Hepatocyte (in vitro differentiated cells): ENCODE measurements at regions not wholly inside any gene's neighbourhood (a gene's known extent, or its start where the extent isn't known, plus 50 kb on each side); places are given as distances from the start of the nearest gene placed in this dataset.

Experiments
- DNase-seq: peaks from one replicate; pipeline ENCODE4 v3.0.0-alpha.2; 2016; ENCODE audit warnings: low spot score
- H2AFZ ChIP-seq: fragments of 200-600 bp; sonication (generic); 2 replicates; pipeline ENCODE4 v1.6.0; 2016; ENCODE audit warnings: antibody characterized with exemption, mild to moderate bottlenecking
- H3K27ac ChIP-seq: fragments of 200-600 bp; sonication (generic); 2 replicates; pipeline ENCODE4 v1.5.1; 2016; ENCODE audit warnings: mild to moderate bottlenecking
- H3K27me3 ChIP-seq: fragments of 200-600 bp; sonication (generic); 2 replicates; pipeline ENCODE4 v1.6.1; 2016
- H3K36me3 ChIP-seq: fragments of 200-600 bp; sonication (generic); replicated peaks from 2 replicates; pipeline ENCODE4 v1.5.1; 2016; ENCODE audit warnings: low read depth; ENCODE audit not compliant: insufficient read depth
- H3K4me1 ChIP-seq: fragments of 200-600 bp; sonication (generic); 2 replicates; pipeline ENCODE4 v1.5.1; 2016; ENCODE audit warnings: mild to moderate bottlenecking, moderate library complexity; ENCODE audit not compliant: insufficient read depth
- H3K4me2 ChIP-seq: fragments of 200-600 bp; sonication (generic); 2 replicates; pipeline ENCODE4 v1.6.0; 2016
- H3K4me3 ChIP-seq: fragments of 200-600 bp; sonication (generic); 2 replicates; pipeline ENCODE4 v1.5.1; 2016; ENCODE audit warnings: mild to moderate bottlenecking
- H3K79me2 ChIP-seq: fragments of 200-600 bp; sonication (generic); 2 replicates; pipeline ENCODE4 v1.6.0; 2017; ENCODE audit warnings: mild to moderate bottlenecking
- H3K9me2 ChIP-seq: fragments of 200-600 bp; sonication (generic); replicated peaks from 2 replicates; pipeline ENCODE4 v1.6.0; 2017; ENCODE audit warnings: mild to moderate bottlenecking; ENCODE audit not compliant: insufficient read depth
- H3K9me3 ChIP-seq: fragments of 200-600 bp; sonication (generic); 2 replicates; pipeline ENCODE4 v1.5.1; 2016; ENCODE audit warnings: low read depth, mild to moderate bottlenecking
- H4K20me1 ChIP-seq: fragments of 200-600 bp; sonication (generic); 2 replicates; pipeline ENCODE4 v1.6.0; 2016; ENCODE audit warnings: mild to moderate bottlenecking; ENCODE audit not compliant: insufficient read depth, poor library complexity, severe bottlenecking
- CTCF ChIP-seq: fragments of 200-600 bp; sonication (generic); IDR thresholded peaks from 2 replicates; pipeline ENCODE4 v1.5.1; 2016; ENCODE audit warnings: antibody characterized with exemption, mild to moderate bottlenecking; ENCODE audit not compliant: poor library complexity
- EZH2 ChIP-seq: fragments of 200-600 bp; sonication (generic); IDR thresholded peaks from 2 replicates; pipeline ENCODE4 v1.6.1; 2016; ENCODE audit warnings: antibody characterized with exemption, mild to moderate bottlenecking, borderline replicate concordance
- EZH2phosphoT487 ChIP-seq: fragments of 200-600 bp; sonication (generic); IDR thresholded peaks from one replicate; pipeline ENCODE4 v1.6.1; 2018; ENCODE audit warnings: antibody characterized with exemption, mild to moderate bottlenecking, low read depth, moderate library complexity; ENCODE audit not compliant: unreplicated experiment, severe bottlenecking
- WGBS: methylation state at CpG from one replicate; pipeline ENCODE4 v1.1.6; 2016; ENCODE audit warnings: low lambda C conversion rate; ENCODE audit errors: missing lambda C conversion rate; 5-methylcytosine and 5-hydroxymethylcytosine counted together

DNA sequence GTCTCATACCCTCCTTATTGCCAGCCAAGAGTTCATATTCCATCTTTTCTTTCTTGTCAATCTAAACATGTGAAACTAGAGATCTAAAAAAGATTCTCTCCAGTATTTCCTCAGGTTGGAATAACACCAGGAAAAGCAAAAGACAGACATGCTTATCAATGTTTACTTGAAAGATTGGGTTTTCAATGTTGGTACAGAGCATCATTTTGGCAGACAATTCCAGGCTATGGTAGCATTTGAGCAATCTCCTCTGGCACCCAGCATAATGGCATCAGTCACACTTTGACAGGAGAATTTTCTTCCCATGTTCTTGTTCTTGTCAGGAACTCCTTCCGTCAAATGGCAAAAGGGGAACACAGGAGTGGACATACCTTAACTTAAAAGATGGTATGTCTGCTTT, 61.0 kb upstream of the RARB start:
- Histone ChIP-seq H2AFZ (no peak overlapping the region), H3K4me1 (peaks cover 9% of the 10 kb centered on the region), H3K27me3 (no peaks in the 10 kb centered on the region), H3K9me2 (no peaks in the 10 kb centered on the region), H3K4me2 (no peak overlapping the region), H3K36me3 (no peaks in the 10 kb centered on the region), H4K20me1 (no peaks in the 10 kb centered on the region), H3K79me2 (no peaks in the 10 kb centered on the region), H3K27ac (no peak overlapping the region), H3K4me3 (no peak overlapping the region), H3K9me3 (no peaks in the 10 kb centered on the region)
- TF ChIP-seq CTCF: no peak
- TF ChIP-seq EZH2: no peak
- no peak for TF ChIP-seq EZH2phosphoT487
- 100% methylated on average over 1 of the region's 1 CpG for WGBS
- no peak for DNase-seq

GRCh38 chr3:25372167-25372566, 55.9 kb upstream of the RARB start:
- H2AFZ ChIP-seq: no peak overlapping the region
- WGBS: 92% methylated on average over 3 of the region's 3 CpGs

GRCh38 chr3:25376340-25376739, 51.7 kb upstream of the RARB start:
- no peaks in the 10 kb centered on the region for H3K27me3 ChIP-seq
- H3K9me3 ChIP-seq: no peaks in the 10 kb centered on the region
- H3K36me3 ChIP-seq: no peaks in the 10 kb centered on the region
- H3K27ac ChIP-seq: peak overlapping the region; percentile 48
- H3K4me2 ChIP-seq: peak overlapping the region; percentile 7
- no peak overlapping the region for H2AFZ ChIP-seq
- no peaks in the 10 kb centered on the region for H3K9me2 ChIP-seq
- TF ChIP-seq EZH2 (no peak), CTCF (no peak), EZH2phosphoT487 (no peak)
- H3K79me2 ChIP-seq: no peaks in the 10 kb centered on the region
- no peaks in the 10 kb centered on the region for H4K20me1 ChIP-seq
- peak; percentile 22 for DNase-seq
- peaks cover 36% of the 10 kb centered on the region for H3K4me1 ChIP-seq
- WGBS: 36% methylated on average over 4 of the region's 4 CpGs
- H3K4me3 ChIP-seq: no peak overlapping the region

More at GRCh38 chr3:25372167-25372566, 55.9 kb upstream of the RARB start:
- Histone ChIP-seq H3K4me3 (no peak overlapping the region), H3K36me3 (no peaks in the 10 kb centered on the region), H3K4me2 (no peak overlapping the region), H3K27ac (no peak overlapping the region), H3K9me2 (no peaks in the 10 kb centered on the region), H3K4me1 (no peaks in the 10 kb centered on the region), H3K79me2 (no peaks in the 10 kb centered on the region), H3K27me3 (no peaks in the 10 kb centered on the region), H4K20me1 (no peaks in the 10 kb centered on the region), H3K9me3 (no peaks in the 10 kb centered on the region)
- no peak for DNase-seq
- no peak for TF ChIP-seq EZH2
- no peak for TF ChIP-seq CTCF
- TF ChIP-seq EZH2phosphoT487: no peak

DNA sequence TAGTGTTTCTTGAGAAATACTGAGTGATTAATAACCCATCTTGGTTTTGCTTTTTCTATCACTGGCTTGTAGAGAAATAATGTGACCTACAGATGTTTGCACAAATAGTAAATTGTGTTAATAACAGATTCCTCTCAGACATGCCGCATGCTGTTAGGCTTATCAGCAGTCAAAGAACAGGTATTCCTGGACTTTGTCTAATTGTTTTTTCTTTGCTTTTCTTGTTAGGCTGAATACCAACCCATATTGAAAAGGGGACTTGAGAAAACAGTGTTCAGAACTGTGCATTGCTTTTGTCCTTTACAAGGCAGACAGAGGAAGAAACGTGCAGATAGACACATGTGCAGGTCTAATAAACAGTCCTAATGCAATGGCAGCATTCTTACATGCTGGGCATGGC, 51.0 kb upstream of the RARB start:
- Histone ChIP-seq H3K9me2 (no peaks in the 10 kb centered on the region), H3K27me3 (no peaks in the 10 kb centered on the region), H3K36me3 (no peaks in the 10 kb centered on the region), H3K4me3 (no peak overlapping the region), H3K9me3 (no peaks in the 10 kb centered on the region), H3K27ac (peak overlapping the region; percentile 39), H4K20me1 (no peaks in the 10 kb centered on the region), H3K4me2 (peak overlapping the region; percentile 7), H2AFZ (no peak overlapping the region), H3K4me1 (peaks cover 36% of the 10 kb centered on the region), H3K79me2 (no peaks in the 10 kb centered on the region)
- DNase-seq: no peak
- TF ChIP-seq EZH2phosphoT487 (no peak), CTCF (no peak), EZH2 (no peak)
- WGBS: 26% methylated on average over 2 of the region's 2 CpGs
